Gastrocnemius medialis (tissue), 4 donors: ENCODE measurements at regions not wholly inside any gene's neighbourhood (a gene's known extent, or its start where the extent isn't known, plus 50 kb on each side); places are given as distances from the start of the nearest gene placed in this dataset.

Experiments
- CTCF ChIP-seq, 5 experiments: fragments of 450-650 bp in 3 of 5; fragments of 200-600 bp in 2 of 5; sonication (generic) in 2 of 5; IDR thresholded peaks in 4 of 5; conservative IDR thresholded peaks in 1 of 5; 1 replicate in 4 of 5; 2 replicates in 1 of 5; pipeline ENCODE4 v1.5.1; 2016 to 2019; ENCODE audit warnings: antibody characterized with exemption in 5 of 5, mild to moderate bottlenecking in 3 of 5, moderate library complexity in 3 of 5
- POLR2A ChIP-seq, 2 donors: fragments of 450-650 bp; IDR thresholded peaks; one replicate each; pipeline ENCODE4 v1.6.1; 2017; ENCODE audit warnings: antibody characterized with exemption in 2 of 2, mild to moderate bottlenecking in 2 of 2, moderate library complexity in 2 of 2

GRCh38 chr5:130529511-130530485 lies 625.5 kb downstream of the CHSY3 start:
- TF ChIP-seq POLR2A (IDR thresholded peaks at IDR 0.05) (no peak), CTCF (IDR thresholded peaks at IDR 0.05 in 4 of 5, conservative IDR thresholded peaks at IDR 0.05 in 1 of 5) (no peak)
